GM18867 (cell line): ENCODE measurements at regions not wholly inside any gene's neighbourhood (a gene's known extent, or its start where the extent isn't known, plus 50 kb on each side); places are given as distances from the start of the nearest gene placed in this dataset.
"Not testable (repeated sequence)": the region's sequence is repeated elsewhere in the genome, so short reads cannot be mapped to it uniquely, and the experiment has no call there.

Experiments used
- ATAC-seq: cut with Tn5 transposase; IDR thresholded peaks from one replicate; pipeline ENCODE4 v1.9.1; 2021; ENCODE audit warnings: mild to moderate bottlenecking, moderate library complexity; ENCODE audit not compliant: unreplicated experiment

GRCh38 chr6:95848717-95849116 is 167.1 kb upstream of the FUT9 start:
- ATAC-seq: no peak

GRCh38 chr6:95856876-95857364 is 158.9 kb upstream of the FUT9 start:
- no peak for ATAC-seq

GRCh38 chr6:95865857-95866256 is 149.9 kb upstream of the FUT9 start:
- ATAC-seq: no peak

GRCh38 chr6:95866732-95867131 is 149.0 kb upstream of the FUT9 start:
- ATAC-seq: peak; percentile 78

DNA sequence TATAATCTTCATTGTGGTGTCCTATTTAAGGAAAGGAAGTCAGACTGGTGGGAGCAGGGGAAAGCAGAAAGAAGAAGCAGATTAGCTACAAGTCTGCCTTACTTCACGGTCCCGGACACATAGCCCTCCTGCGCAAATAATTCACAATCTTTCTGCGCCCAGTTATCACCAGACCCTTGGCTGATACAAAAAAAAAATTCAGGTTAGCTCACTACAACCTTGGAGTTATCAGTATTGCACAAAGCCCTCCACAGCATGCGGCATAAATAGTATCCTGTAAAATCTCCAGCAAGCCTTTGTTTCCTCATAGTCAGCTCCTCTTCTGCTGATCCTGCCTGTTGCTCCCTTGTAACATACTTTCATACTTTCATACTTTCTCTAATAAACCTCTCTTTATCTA is 148.6 kb upstream of the FUT9 start:
- ATAC-seq: no peak

DNA sequence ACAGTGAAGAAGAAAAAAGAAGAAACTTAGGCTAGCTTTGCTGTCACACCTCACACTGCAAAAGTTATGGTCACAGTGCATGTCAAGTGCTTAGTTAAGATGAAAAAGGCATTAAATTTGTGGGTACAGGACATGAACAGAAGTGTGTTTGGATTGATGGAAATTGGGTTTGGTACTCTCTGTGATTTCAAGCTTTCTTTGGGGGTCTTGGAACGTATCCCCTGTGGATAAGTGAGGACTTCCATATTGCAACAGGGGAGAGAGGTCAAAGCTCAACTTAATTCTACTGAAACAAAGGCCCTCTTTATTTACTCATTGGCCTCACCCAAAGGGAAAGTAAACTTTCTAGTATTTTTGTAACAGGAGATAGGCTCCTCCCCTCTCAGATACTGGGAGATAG is 138.3 kb upstream of the FUT9 start:
- no peak for ATAC-seq

DNA sequence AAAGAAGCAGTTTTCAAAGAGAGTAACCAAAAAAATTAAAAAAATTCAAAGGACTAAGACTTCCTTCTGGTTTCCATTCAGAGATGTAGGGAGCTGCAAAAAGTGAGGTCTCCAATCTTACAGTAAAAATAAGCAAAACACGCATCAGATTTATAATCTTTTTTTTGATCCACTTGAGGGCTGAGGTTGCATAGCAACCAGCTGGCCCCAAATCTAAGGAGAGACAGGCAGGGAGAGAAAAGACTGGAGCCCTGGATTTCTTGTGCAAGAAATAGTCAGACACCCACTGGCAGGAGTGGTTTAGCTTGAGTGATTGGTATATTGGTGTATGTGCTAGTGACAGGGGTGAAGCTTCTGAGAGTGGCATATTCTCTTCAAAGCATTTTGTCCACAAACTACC is 135.9 kb upstream of the FUT9 start:
- ATAC-seq: no peak

- no peak for ATAC-seq
Observed at GRCh38 chr6:95882371-95882770, 133.4 kb upstream of the FUT9 start.

DNA sequence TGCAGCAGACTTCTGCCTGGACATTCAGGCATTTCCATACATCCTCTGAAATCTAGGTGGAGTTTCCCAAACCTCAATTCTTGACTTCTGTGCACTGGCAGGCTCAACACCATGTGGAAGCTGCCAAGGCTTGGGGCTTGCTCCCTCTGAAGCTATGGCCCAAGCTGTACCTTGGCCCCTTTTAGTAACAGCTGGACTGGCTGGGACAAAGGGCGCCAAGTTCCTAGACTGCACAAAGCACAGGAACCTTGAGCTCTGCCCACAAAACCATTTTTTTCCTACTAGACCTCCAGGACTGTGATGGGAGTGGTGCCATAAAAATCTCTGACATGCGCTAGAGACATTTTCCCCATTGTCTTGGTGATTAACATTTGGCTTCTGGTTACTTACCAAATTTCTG is 127.1 kb upstream of the FUT9 start:
- ATAC-seq: not testable (repeated sequence)

DNA sequence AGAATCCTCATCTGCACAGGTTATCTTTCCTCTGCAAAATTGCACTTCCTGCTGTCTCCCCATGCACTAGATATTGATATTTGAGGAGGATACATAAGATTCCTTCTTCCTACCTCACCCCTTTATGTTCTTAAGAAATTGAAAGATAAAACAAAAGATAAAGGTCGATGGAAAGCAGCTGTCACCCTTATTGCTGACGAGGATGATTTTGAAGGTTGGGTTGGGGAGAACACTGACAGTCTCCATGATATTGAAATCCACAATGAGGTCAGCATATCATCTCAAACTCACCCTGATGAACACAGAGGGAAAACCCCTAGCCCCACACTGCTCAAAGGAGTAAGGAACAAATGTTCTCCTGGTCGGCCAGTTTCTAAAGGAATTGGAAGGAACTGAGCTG is 110.6 kb upstream of the FUT9 start:
- ATAC-seq: no peak

- ATAC-seq: no peak
Observed at GRCh38 chr6:95917034-95917433, 98.7 kb upstream of the FUT9 start.

DNA sequence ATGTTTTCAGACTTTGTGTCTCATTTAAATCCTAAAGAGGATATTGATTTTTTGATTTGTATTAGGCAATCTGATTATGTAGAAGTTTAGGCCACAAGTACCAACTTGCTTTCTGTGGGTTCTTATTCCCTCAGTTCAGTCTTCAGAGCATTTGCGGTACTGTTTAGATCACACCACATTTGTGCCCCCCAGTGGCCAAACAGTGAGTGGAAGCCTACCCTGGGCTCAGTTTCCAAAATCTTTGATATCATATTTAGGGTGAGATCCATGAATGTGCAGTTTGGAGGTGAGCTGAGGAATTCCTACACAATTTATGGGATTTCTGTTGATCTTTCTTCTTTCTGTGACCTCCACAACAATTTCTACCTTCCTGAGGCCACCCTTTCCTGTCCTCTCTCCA is 92.3 kb upstream of the FUT9 start:
- ATAC-seq: peak; percentile 81

- no peak for ATAC-seq
Observed at GRCh38 chr6:95935736-95936135, 80.0 kb upstream of the FUT9 start.

GRCh38 chr6:95946906-95947305 is 68.9 kb upstream of the FUT9 start:
- no peak for ATAC-seq

DNA sequence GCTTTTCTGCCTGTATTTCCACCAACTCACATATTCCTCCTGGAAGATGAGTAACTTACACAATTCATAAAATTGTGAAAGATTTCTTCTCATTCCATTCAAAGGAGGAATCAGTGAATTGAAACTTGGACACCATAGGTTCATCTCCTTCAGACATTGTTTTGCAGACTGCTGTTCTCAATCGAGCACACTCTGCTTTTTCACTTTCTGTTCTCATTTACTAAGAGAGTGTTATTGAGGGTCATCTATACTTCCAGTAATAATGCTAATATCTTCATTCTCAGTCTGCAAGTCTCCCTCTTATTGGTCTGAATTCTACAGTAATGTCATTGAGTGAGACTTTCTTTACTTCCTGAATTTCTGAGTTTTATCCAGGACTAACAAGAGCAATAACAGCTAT is 67.5 kb upstream of the FUT9 start:
- peak; percentile 76 for ATAC-seq

- no peak for ATAC-seq
Observed at GRCh38 chr6:95949985-95950384, 65.8 kb upstream of the FUT9 start.

GRCh38 chr6:95958686-95959085 is 57.1 kb upstream of the FUT9 start:
- ATAC-seq: no peak

DNA sequence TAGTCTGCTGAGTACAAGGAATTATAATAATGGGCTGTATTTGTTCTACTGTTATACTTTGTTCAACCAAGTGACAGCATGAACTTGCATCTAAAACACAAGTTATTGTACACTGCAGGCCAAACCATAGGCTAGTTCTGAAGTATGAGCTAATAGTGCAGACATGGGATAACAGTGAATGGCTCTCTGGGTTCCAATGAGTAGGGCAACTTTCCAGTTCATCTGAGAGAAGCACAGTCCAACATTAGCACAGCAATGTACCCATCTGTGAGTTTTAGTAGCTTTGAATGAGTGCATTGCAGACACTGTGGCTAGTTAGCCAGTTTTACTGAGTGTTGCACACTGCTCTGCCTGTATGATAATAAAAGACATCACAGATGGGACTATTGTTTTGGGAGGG is 56.5 kb upstream of the FUT9 start:
- ATAC-seq: no peak
